PFSK-1 (cell line): ENCODE measurements at regions not wholly inside any gene's neighbourhood (a gene's known extent, or its start where the extent isn't known, plus 50 kb on each side); places are given as distances from the start of the nearest gene placed in this dataset.

ENCODE experiments used
- FOXP2 ChIP-seq: optimal IDR thresholded peaks from 2 replicates; pipeline ENCODE3; 2011; ENCODE audit warnings: borderline replicate concordance, control low read depth, inconsistent platforms; ENCODE audit not compliant: insufficient read depth; ENCODE audit errors: extremely low read length, extremely low read depth
- POLR2AphosphoS5 ChIP-seq: IDR thresholded peaks from 2 replicates; pipeline ENCODE4 v1.6.1; 2012; ENCODE audit warnings: low read depth, mild to moderate bottlenecking, control low read depth, low read length, moderate library complexity
- SIN3A ChIP-seq: IDR thresholded peaks from 2 replicates; pipeline ENCODE4 v1.6.1; 2012; ENCODE audit warnings: mild to moderate bottlenecking, low read length, moderate library complexity, borderline replicate concordance; ENCODE audit not compliant: insufficient read depth
- TAF1 ChIP-seq: IDR thresholded peaks from 2 replicates; pipeline ENCODE4 v1.6.1; 2012; ENCODE audit warnings: low read length, control low read depth, borderline replicate concordance; ENCODE audit not compliant: insufficient read depth
- TF ChIP-seq, protein P1 (sequence below), 2 experiments: IDR thresholded peaks; 2 replicates each; pipeline versions ENCODE4 v1.6.1 to v1.8.0; 2011 to 2012; ENCODE audit warnings: low read depth in 2 of 2, low read length in 2 of 2, control low read depth in 1 of 2, inconsistent platforms in 1 of 2, mild to moderate bottlenecking in 1 of 2, moderate library complexity in 1 of 2; ENCODE audit not compliant: insufficient read depth in 1 of 2

GRCh38 chrX:150032742-150033141 lies 94.5 kb upstream of the EOLA2 start:
- TF ChIP-seq TAF1, result no peak
- TF ChIP-seq FOXP2, result no peak
- TF ChIP-seq SIN3A, result no peak
- no peak for TF ChIP-seq POLR2AphosphoS5
- TF ChIP-seq, protein P1, sequence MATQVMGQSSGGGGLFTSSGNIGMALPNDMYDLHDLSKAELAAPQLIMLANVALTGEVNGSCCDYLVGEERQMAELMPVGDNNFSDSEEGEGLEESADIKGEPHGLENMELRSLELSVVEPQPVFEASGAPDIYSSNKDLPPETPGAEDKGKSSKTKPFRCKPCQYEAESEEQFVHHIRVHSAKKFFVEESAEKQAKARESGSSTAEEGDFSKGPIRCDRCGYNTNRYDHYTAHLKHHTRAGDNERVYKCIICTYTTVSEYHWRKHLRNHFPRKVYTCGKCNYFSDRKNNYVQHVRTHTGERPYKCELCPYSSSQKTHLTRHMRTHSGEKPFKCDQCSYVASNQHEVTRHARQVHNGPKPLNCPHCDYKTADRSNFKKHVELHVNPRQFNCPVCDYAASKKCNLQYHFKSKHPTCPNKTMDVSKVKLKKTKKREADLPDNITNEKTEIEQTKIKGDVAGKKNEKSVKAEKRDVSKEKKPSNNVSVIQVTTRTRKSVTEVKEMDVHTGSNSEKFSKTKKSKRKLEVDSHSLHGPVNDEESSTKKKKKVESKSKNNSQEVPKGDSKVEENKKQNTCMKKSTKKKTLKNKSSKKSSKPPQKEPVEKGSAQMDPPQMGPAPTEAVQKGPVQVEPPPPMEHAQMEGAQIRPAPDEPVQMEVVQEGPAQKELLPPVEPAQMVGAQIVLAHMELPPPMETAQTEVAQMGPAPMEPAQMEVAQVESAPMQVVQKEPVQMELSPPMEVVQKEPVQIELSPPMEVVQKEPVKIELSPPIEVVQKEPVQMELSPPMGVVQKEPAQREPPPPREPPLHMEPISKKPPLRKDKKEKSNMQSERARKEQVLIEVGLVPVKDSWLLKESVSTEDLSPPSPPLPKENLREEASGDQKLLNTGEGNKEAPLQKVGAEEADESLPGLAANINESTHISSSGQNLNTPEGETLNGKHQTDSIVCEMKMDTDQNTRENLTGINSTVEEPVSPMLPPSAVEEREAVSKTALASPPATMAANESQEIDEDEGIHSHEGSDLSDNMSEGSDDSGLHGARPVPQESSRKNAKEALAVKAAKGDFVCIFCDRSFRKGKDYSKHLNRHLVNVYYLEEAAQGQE (IDR thresholded peaks at IDR 0.05; ENCODE audit: insufficient read depth in 1 of 2, low read depth in 2 of 2, low read length in 2 of 2), result no peak

DNA sequence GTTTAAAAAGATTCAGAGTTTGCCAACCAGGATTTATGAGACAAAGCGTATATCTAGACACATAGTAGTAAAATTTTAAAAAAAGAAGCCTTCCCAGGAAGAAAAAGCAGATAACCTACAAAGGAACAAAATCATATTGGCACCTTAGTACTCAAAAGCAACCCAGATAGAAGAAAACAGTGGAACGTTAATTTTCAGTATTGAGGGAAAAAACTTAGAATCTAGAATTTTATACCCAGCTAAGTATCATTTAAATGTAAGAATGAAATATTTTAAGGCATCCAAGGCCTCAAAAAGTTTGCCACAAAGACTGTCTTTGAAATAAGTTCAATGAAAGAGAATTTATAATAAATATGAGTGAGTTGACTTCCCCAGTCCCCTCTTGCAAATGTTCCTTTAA lies 96.5 kb upstream of the EOLA2 start:
- TF ChIP-seq, protein P1 (IDR thresholded peaks at IDR 0.05; ENCODE audit: insufficient read depth in 1 of 2, low read depth in 2 of 2, low read length in 2 of 2), result no peak
- TF ChIP-seq POLR2AphosphoS5 (no peak), SIN3A (no peak), FOXP2 (no peak), TAF1 (no peak)

- TF ChIP-seq POLR2AphosphoS5 (no peak), SIN3A (no peak), FOXP2 (no peak), TAF1 (no peak)
- TF ChIP-seq, protein P1 (IDR thresholded peaks at IDR 0.05; ENCODE audit: insufficient read depth in 1 of 2, low read depth in 2 of 2, low read length in 2 of 2), result no peak
Measured at GRCh38 chrX:150035531-150035930, 97.2 kb upstream of the EOLA2 start.

GRCh38 chrX:150036181-150036580 lies 97.9 kb upstream of the EOLA2 start:
- no peak for TF ChIP-seq POLR2AphosphoS5
- no peak for TF ChIP-seq TAF1
- no peak for TF ChIP-seq FOXP2

DNA sequence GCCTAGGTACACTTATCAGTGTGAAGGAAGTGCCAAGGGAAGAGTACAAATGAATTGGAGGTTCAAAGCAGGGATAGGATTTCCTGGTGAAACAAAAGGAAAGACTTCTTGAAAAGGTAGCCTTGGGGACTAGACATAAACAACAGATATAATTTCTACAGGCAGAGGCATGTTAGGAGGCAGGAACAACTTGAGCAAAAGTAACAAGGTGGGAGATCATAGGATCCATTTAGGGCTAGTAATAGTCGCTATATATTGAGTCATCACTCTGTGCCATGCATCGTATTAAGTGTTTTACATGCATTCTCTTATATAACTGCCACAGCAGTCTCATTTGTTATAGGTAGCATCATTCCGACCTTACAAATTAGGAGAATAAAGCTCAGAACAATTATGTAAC lies 98.3 kb upstream of the EOLA2 start:
- no peak for TF ChIP-seq FOXP2
- TF ChIP-seq, protein P1 (IDR thresholded peaks at IDR 0.05; ENCODE audit: insufficient read depth in 1 of 2, low read depth in 2 of 2, low read length in 2 of 2), result no peak
- TF ChIP-seq TAF1, result no peak
- TF ChIP-seq POLR2AphosphoS5, result no peak
- no peak for TF ChIP-seq SIN3A
